Hematopoietic multipotent progenitor cell treated with erythropoietin and hydrocortisone succinate and interleukin-3 and kit ligand, for 15 days (in vitro differentiated cells): ENCODE measurements at regions not wholly inside any gene's neighbourhood (a gene's known extent, or its start where the extent isn't known, plus 50 kb on each side); places are given as distances from the start of the nearest gene placed in this dataset.
"Not testable (repeated sequence)": the region's sequence is repeated elsewhere in the genome, so short reads cannot be mapped to it uniquely, and the experiment has no call there.

Experiments
- DNase-seq: peaks from one replicate; pipeline ENCODE4 v3.0.0-alpha.2; 2015; ENCODE audit warnings: low spot score

- no peak for DNase-seq
Measured at GRCh38 chr3:163664466-163664865, 1413.8 kb downstream of the SI start.

- DNase-seq, result no peak
Measured at GRCh38 chr3:163657088-163657487, 1421.2 kb downstream of the SI start.

GRCh38 chr3:163655021-163655420, 1423.3 kb downstream of the SI start:
- DNase-seq, result no peak

GRCh38 chr3:163644172-163644571, 1434.1 kb downstream of the SI start:
- DNase-seq, result no peak

- no peak for DNase-seq
Measured at GRCh38 chr3:163632722-163633121, 1445.6 kb downstream of the SI start.

- no peak for DNase-seq
Measured at GRCh38 chr3:163626753-163627152, 1451.5 kb downstream of the SI start.

- no peak for DNase-seq
Measured at GRCh38 chr3:163622384-163622783, 1455.9 kb downstream of the SI start.

- no peak for DNase-seq
Measured at GRCh38 chr3:163614886-163615285, 1463.4 kb downstream of the SI start.

- no peak for DNase-seq
Measured at GRCh38 chr3:163605915-163606314, 1472.4 kb downstream of the SI start.

- DNase-seq, result no peak
Measured at GRCh38 chr3:163601426-163601825, 1476.9 kb downstream of the SI start.

GRCh38 chr3:163587342-163587741, 1491.0 kb downstream of the SI start:
- DNase-seq, result no peak

- no peak for DNase-seq
Measured at GRCh38 chr3:163582967-163583366, 1495.3 kb downstream of the SI start.

GRCh38 chr3:163577271-163577670, 1501.0 kb downstream of the SI start:
- DNase-seq, result no peak

GRCh38 chr3:163576314-163576713, 1502.0 kb downstream of the SI start:
- DNase-seq, result no peak

GRCh38 chr3:163573324-163573723, 1505.0 kb downstream of the SI start:
- no peak for DNase-seq

GRCh38 chr3:163572856-163573255, 1505.4 kb downstream of the SI start:
- DNase-seq, result no peak

GRCh38 chr3:163563485-163563884, 1514.8 kb downstream of the SI start:
- no peak for DNase-seq

GRCh38 chr3:163562625-163563024, 1515.7 kb downstream of the SI start:
- DNase-seq, result no peak

GRCh38 chr3:163561151-163561550, 1517.1 kb downstream of the SI start:
- DNase-seq, result no peak

GRCh38 chr3:163560459-163560858, 1517.8 kb downstream of the SI start:
- DNase-seq, result no peak

- DNase-seq, result no peak
Measured at GRCh38 chr3:163556813-163557523, 1521.3 kb downstream of the SI start.

- DNase-seq, result no peak
Measured at GRCh38 chr3:163555918-163556317, 1522.4 kb downstream of the SI start.

- no peak for DNase-seq
Measured at GRCh38 chr3:163552659-163552966, 1525.7 kb downstream of the SI start.

GRCh38 chr3:163551915-163552658, 1526.2 kb downstream of the SI start:
- not testable (repeated sequence) for DNase-seq
